ENCODE measurements at regions not wholly inside any gene's neighbourhood (a gene's known extent, or its start where the extent isn't known, plus 50 kb on each side); places are given as distances from the start of the nearest gene placed in this dataset.

GRCh38 chr1:82472489-82473131 lies 671.9 kb downstream of the ADGRL2 start:
- no peak for DNase-seq
- Histone ChIP-seq H3K27me3 (no peaks in the 10 kb centered on the region), H3K4me3 (no peak overlapping the region), H3K27ac (no peak overlapping the region), H3K36me3 (peaks cover 0 to 3% of the 10 kb centered on the region in 2 donors), H3K9me3 (no peaks in the 10 kb centered on the region), H3K4me1 (no peaks in the 10 kb centered on the region)
- no peak for TF ChIP-seq CTCF (IDR thresholded peaks at IDR 0.05)
- no peak for TF ChIP-seq POLR2A (IDR thresholded peaks at IDR 0.05)
- intact Hi-C loops (cut with DNase I; ENCODE audit: low total_unique reads), result no loop called here

GRCh38 chr1:82466891-82467290 lies 666.2 kb downstream of the ADGRL2 start:
- TF ChIP-seq POLR2A (IDR thresholded peaks at IDR 0.05) (no peak), CTCF (IDR thresholded peaks at IDR 0.05) (no peak)
- no peak overlapping the region for H3K27ac ChIP-seq
- DNase-seq, result no peak
- H3K9me3 ChIP-seq, result no peaks in the 10 kb centered on the region
- H3K27me3 ChIP-seq, result no peaks in the 10 kb centered on the region
- intact Hi-C loops (cut with DNase I; ENCODE audit: low total_unique reads), result no loop called here
- no peaks in the 10 kb centered on the region for H3K4me1 ChIP-seq
- no peaks in the 10 kb centered on the region for H3K36me3 ChIP-seq
- no peak overlapping the region for H3K4me3 ChIP-seq

- Histone ChIP-seq H3K27me3 (no peaks in the 10 kb centered on the region), H3K4me3 (no peak overlapping the region), H3K36me3 (no peaks in the 10 kb centered on the region), H3K4me1 (no peaks in the 10 kb centered on the region), H3K27ac (no peak overlapping the region), H3K9me3 (no peaks in the 10 kb centered on the region)
- TF ChIP-seq CTCF (IDR thresholded peaks at IDR 0.05), result no peak
- TF ChIP-seq POLR2A (IDR thresholded peaks at IDR 0.05), result no peak
- intact Hi-C loops (cut with DNase I; ENCODE audit: low total_unique reads), result no loop called here
- DNase-seq, result no peak
These were observed 665.7 kb downstream of the ADGRL2 start for GRCh38 chr1:82466416-82466815.

GRCh38 chr1:82465024-82465423 lies 664.3 kb downstream of the ADGRL2 start:
- H3K27ac ChIP-seq, result peak overlapping the region in 1 of 2 donors; percentile 25
- no peak overlapping the region for H3K4me3 ChIP-seq
- TF ChIP-seq CTCF (IDR thresholded peaks at IDR 0.05) (no peak), POLR2A (IDR thresholded peaks at IDR 0.05) (no peak)
- H3K27me3 ChIP-seq, result no peaks in the 10 kb centered on the region
- no peaks in the 10 kb centered on the region for H3K9me3 ChIP-seq
- DNase-seq, result no peak
- H3K4me1 ChIP-seq, result no peaks in the 10 kb centered on the region
- intact Hi-C loops (cut with DNase I; ENCODE audit: low total_unique reads), result no loop called here
- H3K36me3 ChIP-seq, result no peaks in the 10 kb centered on the region

DNA sequence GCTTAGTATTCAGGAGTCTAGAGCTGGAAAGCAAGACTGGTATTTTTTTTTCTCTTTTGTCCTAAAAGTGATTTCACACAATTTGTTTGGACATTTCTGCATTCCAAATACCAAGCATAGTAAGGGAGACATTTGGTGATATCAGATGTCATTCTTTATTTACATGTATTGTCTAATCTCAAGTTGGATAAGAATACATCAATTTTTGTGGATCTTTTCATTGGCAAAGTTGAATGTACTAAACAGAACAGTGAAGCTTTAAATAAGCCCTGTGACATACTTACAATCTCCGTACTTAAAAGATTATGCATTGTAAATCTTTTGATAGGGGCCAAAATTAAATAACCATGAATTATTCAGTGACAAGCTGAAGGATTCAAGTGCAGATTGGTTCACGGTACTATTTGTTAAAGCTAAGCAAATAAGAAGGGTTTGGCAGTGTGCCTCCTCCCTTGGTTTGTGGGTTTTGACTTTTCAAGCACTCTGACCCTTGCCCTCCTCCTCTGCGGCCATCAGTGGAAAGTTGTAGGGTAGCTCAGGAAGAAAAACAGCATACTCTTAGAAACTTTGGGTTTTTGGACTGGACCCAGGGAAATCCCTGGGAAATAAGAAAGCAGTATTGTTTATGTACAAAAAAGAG lies 663.7 kb downstream of the ADGRL2 start:
- no peak overlapping the region for H3K4me3 ChIP-seq
- intact Hi-C loops (cut with DNase I; ENCODE audit: low total_unique reads), result no loop called here
- no peaks in the 10 kb centered on the region for H3K36me3 ChIP-seq
- H3K27ac ChIP-seq, result peak overlapping the region in 1 of 2 donors; percentile 25
- no peaks in the 10 kb centered on the region for H3K27me3 ChIP-seq
- TF ChIP-seq CTCF (IDR thresholded peaks at IDR 0.05), result no peak
- TF ChIP-seq POLR2A (IDR thresholded peaks at IDR 0.05), result no peak
- H3K4me1 ChIP-seq, result no peaks in the 10 kb centered on the region
- no peaks in the 10 kb centered on the region for H3K9me3 ChIP-seq
- DNase-seq, result peak in 1 of 2 donors; percentile 12

Measured in uterus (tissue), 3 donors.